D341Med (cell line): ENCODE measurements at regions not wholly inside any gene's neighbourhood (a gene's known extent, or its start where the extent isn't known, plus 50 kb on each side); places are given as distances from the start of the nearest gene placed in this dataset.

Experiments used
- DNase-seq: peaks from one replicate; pipeline ENCODE4 v3.0.0; 2012; ENCODE audit warnings: low spot score

DNA sequence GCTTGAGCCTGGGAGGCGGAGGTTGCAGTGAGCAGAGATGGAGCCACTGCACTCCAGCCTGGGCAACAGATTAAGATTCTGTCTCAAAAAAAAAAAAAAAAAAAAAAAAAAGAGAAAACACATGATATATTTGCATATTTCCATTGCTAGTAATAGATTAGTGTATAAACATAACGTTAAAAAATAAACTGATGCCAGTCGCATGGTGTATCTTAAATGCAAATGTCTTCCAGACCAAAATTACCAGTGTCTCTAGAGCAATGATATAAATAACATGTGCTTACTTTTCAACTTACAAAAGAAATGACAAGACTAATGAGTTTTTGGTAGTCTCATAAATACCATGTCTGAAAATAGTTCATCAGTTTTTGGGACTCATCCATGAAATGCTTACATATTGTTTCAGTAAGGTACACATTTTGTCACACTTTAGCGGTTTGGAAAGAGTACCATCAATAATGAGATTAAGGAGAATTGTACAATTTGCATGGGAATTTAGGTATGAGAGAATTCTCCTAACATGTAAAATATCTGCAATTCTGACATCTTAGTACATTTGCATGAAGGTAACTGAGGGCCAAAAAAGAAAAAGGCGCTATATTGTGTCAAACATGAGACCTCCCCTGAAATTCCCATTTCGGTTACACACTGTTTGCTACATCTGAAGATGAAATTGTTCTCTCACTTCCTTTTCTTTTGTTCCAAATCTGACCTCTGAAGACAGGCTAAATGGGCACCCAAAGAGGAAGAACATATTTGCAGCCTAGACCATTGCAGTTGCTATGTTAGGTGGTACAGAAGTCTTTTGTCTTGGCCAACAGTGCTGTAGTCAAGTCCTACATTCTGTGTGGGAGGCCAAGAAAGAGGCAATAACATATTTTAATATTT, 51.5 kb upstream of the PIP4K2A start:
- no peak for DNase-seq

- no peak for DNase-seq
Observed at GRCh38 chr10:22764639-22765038, 50.3 kb upstream of the PIP4K2A start.
